ENCODE measurements at regions not wholly inside any gene's neighbourhood (a gene's known extent, or its start where the extent isn't known, plus 50 kb on each side); places are given as distances from the start of the nearest gene placed in this dataset.

DNA sequence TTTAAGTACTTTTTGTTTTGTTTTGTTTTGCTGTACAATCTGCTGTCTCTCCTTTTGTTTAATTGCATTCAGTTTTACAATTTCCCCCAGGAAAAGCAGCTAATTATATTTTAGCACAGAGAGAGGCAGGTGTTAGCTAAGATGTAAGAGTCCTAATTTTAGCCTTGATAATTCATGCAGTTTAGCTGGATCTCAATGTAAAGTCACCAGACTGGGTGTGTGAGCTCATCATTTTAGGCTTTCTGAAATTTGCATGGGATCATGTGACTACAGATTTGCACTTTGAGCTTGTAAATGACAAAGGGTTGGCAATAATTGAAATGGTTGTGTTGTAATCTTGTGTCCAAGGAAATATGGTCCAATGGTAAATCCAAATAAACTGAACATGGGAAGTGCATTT lies 68.5 kb downstream of the ETAA1 start:
- no peak overlapping the region for H3K4me3 ChIP-seq
- no peaks in the 10 kb centered on the region for H4K20me1 ChIP-seq (ENCODE audit: control insufficient read depth, insufficient read depth)
- no peak overlapping the region for H3K4me2 ChIP-seq (ENCODE audit: control insufficient read depth, insufficient read depth)
- POLR2A ChIA-PET: interaction anchor here (0.9 to 1.0 kb wide), 2 partner anchors 9 to 39 kb away, joined by 3 to 4 read pairs; no protein-coding TSS in a partner anchor
- RAD21 ChIA-PET (ENCODE audit: unreplicated experiment): interaction anchor here (0.5 to 3.2 kb wide), 2 partner anchors 9 to 664 kb away, joined by 3 to 16 read pairs; no protein-coding TSS in a partner anchor
- H3K9ac ChIP-seq (ENCODE audit: control insufficient read depth, insufficient read depth, low read length): no peak overlapping the region
- in situ Hi-C loops (cut with MboI) (no loop called here), intact Hi-C loops (cut with micrococcal nuclease; ENCODE audit: unreplicated experiment) (loop anchor here (10.0 kb wide), 1 partner anchor 61 kb away; no protein-coding TSS in a partner anchor)
- H3K79me2 ChIP-seq (ENCODE audit: control insufficient read depth, insufficient read depth, low read length): no peaks in the 10 kb centered on the region
- SMC1A ChIA-PET (ENCODE audit: uncharacterized antibody, unreplicated experiment): interaction anchor here (0.6 to 3.1 kb wide), 6 partner anchors 9 to 74 kb away, joined by 3 to 21 read pairs (median 4); no protein-coding TSS in a partner anchor
- TF ChIP-seq FOXK2 (IDR thresholded peaks at IDR 0.05) (no peak), IKZF2 (IDR thresholded peaks at IDR 0.05) (peak in 1 of 2 experiments; percentile 22; a peak in 2 of 4 replicates), BHLHE40 (IDR thresholded peaks at IDR 0.05; ENCODE audit: borderline replicate concordance in 1 of 2, low read depth in 2 of 2, low read length in 1 of 2) (peak in 1 of 2 experiments; percentile 51; a peak in 1 of 4 replicates), MTA2 (IDR thresholded peaks at IDR 0.05; ENCODE audit: low read depth) (peak; percentile 36; the same call in 1 of the 2 replicates), RAD51 (IDR thresholded peaks at IDR 0.05) (peak; percentile 64), ZSCAN29 (IDR thresholded peaks at IDR 0.05) (no peak), ATF7 (IDR thresholded peaks at IDR 0.05; ENCODE audit: low read depth) (peak; percentile 55; the same call in 1 of the 2 replicates)
- no peaks in the 10 kb centered on the region for H3K36me3 ChIP-seq (ENCODE audit: control insufficient read depth in 2 of 2, insufficient read depth in 2 of 2, low read length in 1 of 2)
- DNase-seq (ENCODE audit: low read depth, low spot score) (no peak), FAIRE-seq (no peak), ATAC-seq (peak; percentile 26)
- no peaks in the 10 kb centered on the region for H3K4me1 ChIP-seq (ENCODE audit: control insufficient read depth, insufficient read depth, low read length)
- no peaks in the 10 kb centered on the region for H3K27me3 ChIP-seq (replicated peaks in 1 of 2; ENCODE audit: control insufficient read depth in 2 of 2, insufficient read depth in 2 of 2, low read length in 1 of 2)
- no TSS peak for BruUV-seq (replicated peaks)
- H3K27ac ChIP-seq (ENCODE audit: control insufficient read depth, insufficient read depth): no peak overlapping the region
- no peaks in the 10 kb centered on the region for H3K9me3 ChIP-seq (replicated peaks; ENCODE audit: control insufficient read depth, insufficient read depth, low read length)
- CTCF ChIA-PET: interaction anchor here (0.9 to 1.0 kb wide), 2 partner anchors 10 to 12 kb away, joined by 3 read pairs; no protein-coding TSS in a partner anchor
- no peak overlapping the region for H2AFZ ChIP-seq (ENCODE audit: control insufficient read depth, low read depth, low read length)

DNA sequence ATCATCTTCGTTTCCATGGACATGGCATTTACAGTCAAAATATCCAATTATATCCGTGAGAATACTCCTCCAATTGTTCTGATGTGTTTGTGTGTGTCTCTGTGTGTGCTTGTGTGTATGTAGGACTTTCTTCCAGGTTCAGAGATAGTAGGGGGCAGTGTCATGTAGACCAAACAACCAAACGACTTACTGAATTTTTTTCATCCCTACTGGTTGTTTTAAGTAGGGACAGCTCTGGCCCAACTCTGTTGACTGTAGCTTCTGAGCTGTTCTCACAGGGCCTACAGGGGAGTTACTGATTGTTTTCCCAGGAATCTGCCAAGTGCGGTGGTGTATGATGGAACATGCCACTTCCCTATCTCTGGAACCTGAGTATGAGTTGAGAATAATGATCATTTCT lies 69.6 kb downstream of the ETAA1 start:
- BruUV-seq (replicated peaks): no TSS peak
- RAD21 ChIA-PET (ENCODE audit: unreplicated experiment): interaction anchor here (3.2 kb wide), 1 partner anchor 8 kb away, joined by 16 read pairs; no protein-coding TSS in a partner anchor
- Histone ChIP-seq H3K36me3 (ENCODE audit: control insufficient read depth in 2 of 2, insufficient read depth in 2 of 2, low read length in 1 of 2) (no peaks in the 10 kb centered on the region), H3K4me3 (no peak overlapping the region), H4K20me1 (ENCODE audit: control insufficient read depth, insufficient read depth) (no peaks in the 10 kb centered on the region), H3K4me2 (ENCODE audit: control insufficient read depth, insufficient read depth) (no peak overlapping the region), H2AFZ (ENCODE audit: control insufficient read depth, low read depth, low read length) (no peak overlapping the region), H3K27ac (ENCODE audit: control insufficient read depth, insufficient read depth) (no peak overlapping the region), H3K79me2 (ENCODE audit: control insufficient read depth, insufficient read depth, low read length) (no peaks in the 10 kb centered on the region), H3K9me3 (replicated peaks; ENCODE audit: control insufficient read depth, insufficient read depth, low read length) (no peaks in the 10 kb centered on the region), H3K27me3 (replicated peaks in 1 of 2; ENCODE audit: control insufficient read depth in 2 of 2, insufficient read depth in 2 of 2, low read length in 1 of 2) (no peaks in the 10 kb centered on the region), H3K9ac (ENCODE audit: control insufficient read depth, insufficient read depth, low read length) (no peak overlapping the region), H3K4me1 (ENCODE audit: control insufficient read depth, insufficient read depth, low read length) (no peaks in the 10 kb centered on the region)
- 7% methylated on average over 4 of the region's 4 CpGs for WGBS (ENCODE audit: insufficient coverage, insufficient replicate concordance, low lambda C conversion rate, missing lambda C conversion rate)
- SMC1A ChIA-PET (ENCODE audit: uncharacterized antibody, unreplicated experiment): interaction anchor here (1.3 kb wide), 1 partner anchor 75 kb away, joined by 3 read pairs; no protein-coding TSS in a partner anchor
- FAIRE-seq (no peak), DNase-seq (ENCODE audit: low read depth, low spot score) (no peak), ATAC-seq (peak; percentile 10; the same call in 1 of the 3 replicates)
- intact Hi-C loops (cut with micrococcal nuclease; ENCODE audit: unreplicated experiment) (loop anchor here (10.0 kb wide), 1 partner anchor 62 kb away; no protein-coding TSS in a partner anchor), in situ Hi-C loops (cut with MboI) (no loop called here)
- POLR2A ChIA-PET: interaction anchor here (0.6 kb wide), 1 partner anchor 1076 kb away, joined by 5 read pairs; no protein-coding TSS in a partner anchor
- CTCF ChIA-PET: no interaction called here
- TF ChIP-seq, protein P1, sequence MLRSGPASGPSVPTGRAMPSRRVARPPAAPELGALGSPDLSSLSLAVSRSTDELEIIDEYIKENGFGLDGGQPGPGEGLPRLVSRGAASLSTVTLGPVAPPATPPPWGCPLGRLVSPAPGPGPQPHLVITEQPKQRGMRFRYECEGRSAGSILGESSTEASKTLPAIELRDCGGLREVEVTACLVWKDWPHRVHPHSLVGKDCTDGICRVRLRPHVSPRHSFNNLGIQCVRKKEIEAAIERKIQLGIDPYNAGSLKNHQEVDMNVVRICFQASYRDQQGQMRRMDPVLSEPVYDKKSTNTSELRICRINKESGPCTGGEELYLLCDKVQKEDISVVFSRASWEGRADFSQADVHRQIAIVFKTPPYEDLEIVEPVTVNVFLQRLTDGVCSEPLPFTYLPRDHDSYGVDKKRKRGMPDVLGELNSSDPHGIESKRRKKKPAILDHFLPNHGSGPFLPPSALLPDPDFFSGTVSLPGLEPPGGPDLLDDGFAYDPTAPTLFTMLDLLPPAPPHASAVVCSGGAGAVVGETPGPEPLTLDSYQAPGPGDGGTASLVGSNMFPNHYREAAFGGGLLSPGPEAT (IDR thresholded peaks at IDR 0.05; ENCODE audit: low read depth): no peak
- no peak for TF ChIP-seq POLR2AphosphoS2 (IDR thresholded peaks at IDR 0.05; ENCODE audit: low read depth, low read length)
- TF ChIP-seq, protein P2, sequence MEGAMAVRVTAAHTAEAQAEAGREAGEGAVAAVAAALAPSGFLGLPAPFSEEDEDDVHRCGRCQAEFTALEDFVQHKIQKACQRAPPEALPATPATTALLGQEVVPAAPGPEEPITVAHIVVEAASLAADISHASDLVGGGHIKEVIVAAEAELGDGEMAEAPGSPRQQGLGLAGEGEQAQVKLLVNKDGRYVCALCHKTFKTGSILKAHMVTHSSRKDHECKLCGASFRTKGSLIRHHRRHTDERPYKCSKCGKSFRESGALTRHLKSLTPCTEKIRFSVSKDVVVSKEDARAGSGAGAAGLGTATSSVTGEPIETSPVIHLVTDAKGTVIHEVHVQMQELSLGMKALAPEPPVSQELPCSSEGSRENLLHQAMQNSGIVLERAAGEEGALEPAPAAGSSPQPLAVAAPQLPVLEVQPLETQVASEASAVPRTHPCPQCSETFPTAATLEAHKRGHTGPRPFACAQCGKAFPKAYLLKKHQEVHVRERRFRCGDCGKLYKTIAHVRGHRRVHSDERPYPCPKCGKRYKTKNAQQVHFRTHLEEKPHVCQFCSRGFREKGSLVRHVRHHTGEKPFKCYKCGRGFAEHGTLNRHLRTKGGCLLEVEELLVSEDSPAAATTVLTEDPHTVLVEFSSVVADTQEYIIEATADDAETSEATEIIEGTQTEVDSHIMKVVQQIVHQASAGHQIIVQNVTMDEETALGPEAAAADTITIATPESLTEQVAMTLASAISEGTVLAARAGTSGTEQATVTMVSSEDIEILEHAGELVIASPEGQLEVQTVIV (IDR thresholded peaks at IDR 0.05; ENCODE audit: borderline replicate concordance, partially characterized antibody): no peak
- no peak for TF ChIP-seq MTA2 (IDR thresholded peaks at IDR 0.05; ENCODE audit: low read depth)
- TF ChIP-seq POLR2AphosphoS5 (IDR thresholded peaks at IDR 0.05; ENCODE audit: low read length): no peak
- no peak for TF ChIP-seq HCFC1 (IDR thresholded peaks at IDR 0.05; ENCODE audit: low read length)
- TF ChIP-seq PML (IDR thresholded peaks at IDR 0.05; ENCODE audit: low read length): no peak
- no peak for TF ChIP-seq TARDBP (IDR thresholded peaks at IDR 0.05; ENCODE audit: borderline replicate concordance)
- TF ChIP-seq RELA (IDR thresholded peaks at IDR 0.05; ENCODE audit: borderline replicate concordance, partially characterized antibody): no peak

All from GM12878 (cell line).